ENCODE measurements at regions not wholly inside any gene's neighbourhood (a gene's known extent, or its start where the extent isn't known, plus 50 kb on each side); places are given as distances from the start of the nearest gene placed in this dataset.
"Not testable (repeated sequence)": the region's sequence is repeated elsewhere in the genome, so short reads cannot be mapped to it uniquely, and the experiment has no call there.

GRCh38 chr14:106722813-106723687 is 1196.7 kb downstream of the TMEM121 start:
- DNase-seq, result not testable (repeated sequence)

- not testable (repeated sequence) for DNase-seq
These were observed 1201.6 kb downstream of the TMEM121 start for GRCh38 chr14:106727962-106728361.

- DNase-seq, result no peak
These were observed 1202.2 kb downstream of the TMEM121 start for GRCh38 chr14:106728611-106729010.

- no peak for DNase-seq
These were observed 1203.2 kb downstream of the TMEM121 start for GRCh38 chr14:106729551-106729950.

GRCh38 chr14:106733771-106734170 is 1207.4 kb downstream of the TMEM121 start:
- no peak for DNase-seq

GRCh38 chr14:106737021-106737420 is 1210.6 kb downstream of the TMEM121 start:
- no peak for DNase-seq

GRCh38 chr14:106738075-106738474 is 1211.7 kb downstream of the TMEM121 start:
- no peak for DNase-seq

- not testable (repeated sequence) for DNase-seq
These were observed 1212.3 kb downstream of the TMEM121 start for GRCh38 chr14:106738598-106739258.

- DNase-seq, result peak; percentile 28
These were observed 1214.9 kb downstream of the TMEM121 start for GRCh38 chr14:106741086-106741827.

GRCh38 chr14:106745016-106745767 is 1218.8 kb downstream of the TMEM121 start:
- DNase-seq, result not testable (repeated sequence)

- DNase-seq, result not testable (repeated sequence)
These were observed 1223.7 kb downstream of the TMEM121 start for GRCh38 chr14:106750089-106750488.

GRCh38 chr14:106753751-106754150 is 1227.4 kb downstream of the TMEM121 start:
- DNase-seq, result not testable (repeated sequence)

GRCh38 chr14:106757444-106757843 is 1231.1 kb downstream of the TMEM121 start:
- DNase-seq, result not testable (repeated sequence)

GRCh38 chr14:106761886-106762816 is 1235.8 kb downstream of the TMEM121 start:
- DNase-seq, result not testable (repeated sequence)

- not testable (repeated sequence) for DNase-seq
These were observed 1238.6 kb downstream of the TMEM121 start for GRCh38 chr14:106764968-106765369.

GRCh38 chr14:106766145-106766544 is 1239.8 kb downstream of the TMEM121 start:
- no peak for DNase-seq

GRCh38 chr14:106766551-106767277 is 1240.3 kb downstream of the TMEM121 start:
- peak; percentile 21 for DNase-seq

GRCh38 chr14:106768230-106768629 is 1241.8 kb downstream of the TMEM121 start:
- not testable (repeated sequence) for DNase-seq

GRCh38 chr14:106768972-106769700 is 1242.8 kb downstream of the TMEM121 start:
- not testable (repeated sequence) for DNase-seq

GRCh38 chr14:106770158-106770672 is 1243.8 kb downstream of the TMEM121 start:
- DNase-seq, result not testable (repeated sequence)
